ENCODE measurements at regions not wholly inside any gene's neighbourhood (a gene's known extent, or its start where the extent isn't known, plus 50 kb on each side); places are given as distances from the start of the nearest gene placed in this dataset.

DNA sequence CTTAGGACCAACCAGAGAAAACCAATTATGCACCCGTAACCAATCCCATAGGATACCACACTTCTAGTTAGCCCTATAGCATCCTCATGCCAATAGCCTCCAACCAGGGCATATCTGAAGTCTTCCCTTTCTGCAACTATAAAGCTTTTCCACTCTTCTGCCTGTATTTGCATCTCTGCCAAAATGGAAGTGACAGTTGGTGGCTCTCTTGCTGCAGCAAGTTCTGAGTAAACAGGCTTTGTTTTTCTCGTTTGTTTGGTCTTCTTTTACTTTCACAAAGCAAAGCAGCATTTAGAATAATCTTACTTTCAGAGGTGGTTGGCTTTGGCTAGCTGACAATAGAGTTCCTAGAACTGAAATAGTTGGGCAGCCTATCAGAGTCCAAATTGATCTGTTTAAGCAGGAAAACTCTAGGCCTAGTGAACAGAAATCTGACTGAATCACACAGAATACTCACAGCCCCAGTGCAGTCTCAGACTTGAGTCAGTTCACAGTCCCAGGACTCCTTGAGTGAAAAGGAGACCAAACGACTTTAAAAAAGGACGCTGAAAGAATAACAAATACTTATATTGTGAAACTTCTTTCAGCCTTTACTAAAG lies 1029.7 kb upstream of the LRFN5 start:
- TF ChIP-seq, protein P1, sequence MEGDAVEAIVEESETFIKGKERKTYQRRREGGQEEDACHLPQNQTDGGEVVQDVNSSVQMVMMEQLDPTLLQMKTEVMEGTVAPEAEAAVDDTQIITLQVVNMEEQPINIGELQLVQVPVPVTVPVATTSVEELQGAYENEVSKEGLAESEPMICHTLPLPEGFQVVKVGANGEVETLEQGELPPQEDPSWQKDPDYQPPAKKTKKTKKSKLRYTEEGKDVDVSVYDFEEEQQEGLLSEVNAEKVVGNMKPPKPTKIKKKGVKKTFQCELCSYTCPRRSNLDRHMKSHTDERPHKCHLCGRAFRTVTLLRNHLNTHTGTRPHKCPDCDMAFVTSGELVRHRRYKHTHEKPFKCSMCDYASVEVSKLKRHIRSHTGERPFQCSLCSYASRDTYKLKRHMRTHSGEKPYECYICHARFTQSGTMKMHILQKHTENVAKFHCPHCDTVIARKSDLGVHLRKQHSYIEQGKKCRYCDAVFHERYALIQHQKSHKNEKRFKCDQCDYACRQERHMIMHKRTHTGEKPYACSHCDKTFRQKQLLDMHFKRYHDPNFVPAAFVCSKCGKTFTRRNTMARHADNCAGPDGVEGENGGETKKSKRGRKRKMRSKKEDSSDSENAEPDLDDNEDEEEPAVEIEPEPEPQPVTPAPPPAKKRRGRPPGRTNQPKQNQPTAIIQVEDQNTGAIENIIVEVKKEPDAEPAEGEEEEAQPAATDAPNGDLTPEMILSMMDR (IDR thresholded peaks at IDR 0.05; ENCODE audit: low read depth, low read length), result no peak
- Histone ChIP-seq H3K4me1 (no peaks in the 10 kb centered on the region), H3K9me3 (no peaks in the 10 kb centered on the region; the same call in 1 of the 2 replicates), H3K27me3 (no peaks in the 10 kb centered on the region), H3K36me3 (no peaks in the 10 kb centered on the region), H3K4me3 (ENCODE audit: low read depth, low read length) (no peak overlapping the region)
- DNase-seq, result no peak

DNA sequence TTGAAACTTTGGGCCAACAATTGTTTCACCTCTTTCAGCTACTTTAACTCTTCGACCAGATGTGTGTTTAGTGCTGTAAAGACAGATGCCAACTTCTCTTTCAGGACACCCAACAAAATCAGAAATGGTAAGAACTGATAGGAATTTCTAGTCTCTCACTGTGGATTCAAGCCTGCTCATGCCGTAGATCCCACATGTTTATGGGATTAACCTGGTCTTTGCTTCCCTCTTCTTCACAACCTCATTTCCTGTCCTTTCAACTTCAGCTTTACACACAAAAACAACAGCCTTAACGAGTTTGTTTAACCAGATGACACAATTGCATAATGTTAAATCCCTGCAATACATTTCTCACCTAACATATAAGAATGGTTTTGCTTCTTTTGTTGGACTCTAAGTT lies 1031.9 kb upstream of the LRFN5 start:
- no peak for DNase-seq
- H3K36me3 ChIP-seq, result no peaks in the 10 kb centered on the region
- H3K27me3 ChIP-seq, result no peaks in the 10 kb centered on the region
- no peaks in the 10 kb centered on the region; the same call in 1 of the 2 replicates for H3K9me3 ChIP-seq
- no peak overlapping the region for H3K4me3 ChIP-seq (ENCODE audit: low read depth, low read length)
- no peaks in the 10 kb centered on the region for H3K4me1 ChIP-seq
- TF ChIP-seq, protein P1 (IDR thresholded peaks at IDR 0.05; ENCODE audit: low read depth, low read length), result no peak

DNA sequence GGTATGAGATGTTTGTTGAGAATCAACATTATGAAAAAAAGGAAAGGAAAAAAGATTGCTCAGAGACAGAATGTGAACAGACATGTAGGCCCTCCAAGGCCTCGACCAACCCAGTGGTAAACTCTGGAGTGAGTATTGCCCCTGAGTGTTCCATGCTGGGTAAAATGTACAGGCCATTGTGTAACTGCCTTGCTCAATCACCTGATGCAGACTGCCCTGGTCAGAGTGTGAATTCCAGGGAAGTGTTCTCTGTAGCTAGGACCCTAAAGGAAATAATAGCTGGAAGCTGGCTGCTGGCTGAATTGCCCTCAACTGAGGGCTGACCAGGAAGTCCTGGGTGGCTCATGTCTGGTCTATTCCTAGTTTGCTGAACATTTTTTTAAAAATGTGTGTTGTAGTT lies 1081.4 kb upstream of the LRFN5 start:
- H3K36me3 ChIP-seq, result no peaks in the 10 kb centered on the region
- DNase-seq, result no peak
- TF ChIP-seq, protein P1 (IDR thresholded peaks at IDR 0.05; ENCODE audit: low read depth, low read length), result no peak
- H3K27me3 ChIP-seq, result no peaks in the 10 kb centered on the region
- no peak overlapping the region for H3K4me3 ChIP-seq (ENCODE audit: low read depth, low read length)
- H3K4me1 ChIP-seq, result no peaks in the 10 kb centered on the region
- no peaks in the 10 kb centered on the region for H3K9me3 ChIP-seq

DNA sequence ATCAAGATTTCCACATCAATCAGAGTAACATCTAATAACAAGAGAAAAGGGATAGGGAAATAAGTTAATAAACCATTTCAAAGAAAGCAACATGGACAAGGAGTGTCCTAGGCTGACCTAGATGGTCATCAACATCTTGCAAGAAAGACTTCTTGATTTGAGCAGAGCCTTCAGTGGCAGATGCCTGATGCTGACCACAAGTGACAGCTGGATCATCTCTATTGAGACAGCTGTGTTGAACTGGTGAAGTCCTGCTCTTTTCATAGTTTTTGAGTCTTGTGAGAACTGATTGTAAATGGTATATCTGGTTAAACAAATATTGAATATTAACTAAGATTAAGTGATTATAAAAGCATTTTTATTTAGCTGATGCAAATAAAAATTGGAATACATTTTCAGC lies 1083.6 kb upstream of the LRFN5 start:
- H3K4me1 ChIP-seq, result no peaks in the 10 kb centered on the region
- H3K36me3 ChIP-seq, result no peaks in the 10 kb centered on the region
- TF ChIP-seq, protein P1 (IDR thresholded peaks at IDR 0.05; ENCODE audit: low read depth, low read length), result no peak
- H3K27me3 ChIP-seq, result no peaks in the 10 kb centered on the region
- no peaks in the 10 kb centered on the region for H3K9me3 ChIP-seq
- no peak for DNase-seq
- no peak overlapping the region for H3K4me3 ChIP-seq (ENCODE audit: low read depth, low read length)

DNA sequence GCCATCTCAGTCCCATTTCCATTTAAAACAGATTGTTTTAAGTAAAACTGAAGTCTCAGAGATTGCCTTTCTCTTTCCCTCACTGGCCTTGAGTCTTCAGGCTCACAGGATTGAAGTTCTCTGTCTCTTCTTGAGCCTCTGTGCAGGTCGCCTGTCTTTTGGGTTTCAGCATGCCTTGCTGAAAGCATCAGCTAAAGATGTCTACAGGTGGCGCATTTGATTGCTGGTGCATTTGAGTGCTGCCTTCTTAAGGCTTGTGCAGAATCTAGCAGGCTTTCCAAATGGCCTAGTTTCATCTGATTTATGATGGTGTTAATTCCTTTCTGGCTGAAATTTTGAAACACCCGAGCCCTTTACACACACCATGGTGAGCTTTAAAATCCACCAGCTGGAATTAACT lies 1062.2 kb upstream of the FBXO33 start:
- TF ChIP-seq, protein P1 (IDR thresholded peaks at IDR 0.05; ENCODE audit: low read depth, low read length), result no peak
- H3K9me3 ChIP-seq, result no peaks in the 10 kb centered on the region
- H3K4me3 ChIP-seq (ENCODE audit: low read depth, low read length), result no peak overlapping the region
- H3K4me1 ChIP-seq, result no peaks in the 10 kb centered on the region
- H3K27me3 ChIP-seq, result no peaks in the 10 kb centered on the region
- no peaks in the 10 kb centered on the region for H3K36me3 ChIP-seq
- no peak for DNase-seq

DNA sequence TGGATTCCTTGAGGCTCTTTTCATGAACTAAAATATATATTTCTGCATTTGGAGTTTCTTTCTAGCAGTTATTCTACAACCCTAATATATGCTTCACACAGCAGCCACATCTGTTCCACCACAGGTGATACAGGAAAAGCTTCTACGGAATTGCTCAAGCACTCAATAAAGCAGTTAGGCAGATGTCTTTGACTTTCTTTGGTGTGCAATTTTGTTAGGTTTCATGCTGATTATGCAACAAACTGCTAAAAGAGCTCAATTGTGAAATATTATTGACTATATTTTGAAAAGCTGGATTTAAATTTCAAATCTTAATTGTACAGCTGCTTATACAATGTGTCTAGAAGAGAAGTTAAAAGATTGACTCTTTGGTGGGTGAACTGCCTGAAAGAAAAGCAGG lies 1055.6 kb upstream of the FBXO33 start:
- Histone ChIP-seq H3K4me1 (no peaks in the 10 kb centered on the region), H3K4me3 (ENCODE audit: low read depth, low read length) (no peak overlapping the region), H3K27me3 (no peaks in the 10 kb centered on the region), H3K9me3 (no peaks in the 10 kb centered on the region), H3K36me3 (no peaks in the 10 kb centered on the region)
- DNase-seq, result no peak
- TF ChIP-seq, protein P1 (IDR thresholded peaks at IDR 0.05; ENCODE audit: low read depth, low read length), result no peak

Data from BE2C (cell line).